ENCODE measurements at regions not wholly inside any gene's neighbourhood (a gene's known extent, or its start where the extent isn't known, plus 50 kb on each side); places are given as distances from the start of the nearest gene placed in this dataset.

GRCh38 chr2:41896186-41896846 is 151.5 kb upstream of the PKDCC start:
- TF ChIP-seq POLR2A (IDR thresholded peaks at IDR 0.05), result no peak
- TF ChIP-seq CTCF (IDR thresholded peaks at IDR 0.05), result no peak

All from thyroid gland (tissue), 4 donors.